B cell (primary cell): ENCODE measurements at regions not wholly inside any gene's neighbourhood (a gene's known extent, or its start where the extent isn't known, plus 50 kb on each side); places are given as distances from the start of the nearest gene placed in this dataset.

Source experiments
- ATAC-seq: fragments of 200-7000 bp; cut with Tn5 transposase; one replicate; pipeline ENCODE4 v1.10.0; 2021; ENCODE audit warnings: low read depth, mild to moderate bottlenecking, moderate number of reproducible peaks, moderate library complexity
- CTCF ChIA-PET: fragments of 350-600 bp; sonication (Branson Sonifier 250); formaldehyde crosslinking; loops from one replicate; lab custom pipeline; 2021; ENCODE audit warnings: antibody characterized with exemption, inconsistent platforms; lab: Charles Lee
- POLR2A ChIA-PET: fragments of 350-600 bp; sonication (Branson Sonifier 250); formaldehyde crosslinking; loops from one replicate; lab custom pipeline; 2021; ENCODE audit warnings: antibody characterized with exemption; lab: Charles Lee
- DNase-seq: peaks from one replicate; pipeline ENCODE4 v3.0.0; 2013
- H2AFZ ChIP-seq: 2 replicates; pipeline ENCODE4 v1.6.1; 2012; ENCODE audit warnings: mild to moderate bottlenecking, low read depth, low read length; ENCODE audit not compliant: insufficient read depth, poor library complexity, severe bottlenecking
- H3K27ac ChIP-seq, 2 donors: 1 replicate in 1 of 2; 2 replicates in 1 of 2; pipeline ENCODE4 v1.5.1; 2012 to 2013; ENCODE audit warnings: low read length in 2 of 2, mild to moderate bottlenecking in 2 of 2, moderate library complexity in 1 of 2
- H3K27me3 ChIP-seq, 4 experiments: fragments of 200-600 bp in 1 of 4; sonication (generic) in 1 of 4; replicated peaks in 1 of 4; 1 replicate in 2 of 4; 2 replicates in 2 of 4; pipeline versions ENCODE4 v1.6.1 to v1.7.0; 2013 to 2016; ENCODE audit warnings: low read length in 3 of 4, mild to moderate bottlenecking in 2 of 4, mixed read lengths in 1 of 4, moderate library complexity in 1 of 4; ENCODE audit not compliant: insufficient read depth in 4 of 4, control insufficient read depth in 3 of 4; ENCODE audit errors: control extremely low read depth in 1 of 4
- H3K36me3 ChIP-seq, 2 experiments: replicated peaks in 1 of 2; 1 replicate in 1 of 2; 2 replicates in 1 of 2; pipeline versions ENCODE4 v1.6.1 to v1.7.1; 2013; ENCODE audit warnings: low read length in 1 of 2; ENCODE audit not compliant: insufficient read depth in 2 of 2, control insufficient read depth in 1 of 2; ENCODE audit errors: control extremely low read depth in 1 of 2, extremely low read depth in 1 of 2
- H3K4me1 ChIP-seq, 2 donors: fragments of 200-600 bp in 1 of 2; sonication (generic) in 1 of 2; 1 replicate in 1 of 2; 2 replicates in 1 of 2; pipeline versions ENCODE4 v1.5.1 to v1.6.1; 2013 to 2017; ENCODE audit warnings: low read length in 2 of 2; ENCODE audit not compliant: control insufficient read depth in 2 of 2, insufficient read depth in 2 of 2
- H3K4me2 ChIP-seq: replicated peaks from 2 replicates; pipeline ENCODE3; 2012; ENCODE audit warnings: mild to moderate bottlenecking, low read depth, low read length; ENCODE audit not compliant: poor library complexity, severe bottlenecking
- H3K4me3 ChIP-seq, 5 experiments: fragments of 200-600 bp in 1 of 5; sonication (generic) in 1 of 5; 1 replicate in 3 of 5; 2 replicates in 2 of 5; pipeline versions ENCODE4 v1.5.1 to v1.7.0; 2011 to 2016; ENCODE audit warnings: low read length in 4 of 5, mild to moderate bottlenecking in 4 of 5, low read depth in 2 of 5, control low read depth in 1 of 5, moderate library complexity in 1 of 5; ENCODE audit not compliant: insufficient read depth in 1 of 5; ENCODE audit errors: control extremely low read depth in 1 of 5, extremely low read depth in 1 of 5
- H3K79me2 ChIP-seq: fragments of 200-600 bp; sonication (generic); one replicate; pipeline ENCODE4 v1.6.0; 2016; ENCODE audit warnings: low read length; ENCODE audit not compliant: control insufficient read depth, insufficient read depth
- H3K9ac ChIP-seq: fragments of 200-600 bp; sonication (generic); 2 replicates; pipeline ENCODE4 v1.6.1; 2017; ENCODE audit warnings: mild to moderate bottlenecking, low read length, moderate library complexity
- H3K9me3 ChIP-seq, 3 donors: one replicate each; pipeline versions ENCODE4 v1.6.1 to v1.7.1; 2013; ENCODE audit warnings: low read length in 2 of 3; ENCODE audit not compliant: control insufficient read depth in 2 of 3, insufficient read depth in 1 of 3; ENCODE audit errors: control extremely low read depth in 1 of 3
- H4K20me1 ChIP-seq: 2 replicates; pipeline ENCODE4 v1.6.0; 2012; ENCODE audit warnings: mild to moderate bottlenecking, low read length; ENCODE audit not compliant: insufficient read depth, control insufficient read depth, poor library complexity, severe bottlenecking
- H3K27ac Mint-ChIP-seq: one replicate; pipeline ENCODE4 v1.8.0; 2021; ENCODE audit warnings: mixed read lengths
- H3K27me3 Mint-ChIP-seq: one replicate; pipeline ENCODE4 v1.8.0; 2021; ENCODE audit warnings: mixed read lengths
- H3K4me1 Mint-ChIP-seq: one replicate; pipeline ENCODE4 v1.8.0; 2021; ENCODE audit warnings: mixed read lengths
- H3K4me3 Mint-ChIP-seq: one replicate; pipeline ENCODE4 v1.8.0; 2021; ENCODE audit warnings: mixed read lengths
- H3K9me3 Mint-ChIP-seq: one replicate; pipeline ENCODE4 v1.8.0; 2022; ENCODE audit warnings: mixed read lengths; ENCODE audit not compliant: insufficient read depth
- EZH2 ChIP-seq: IDR thresholded peaks from 2 replicates; pipeline ENCODE4 v1.6.1; 2012; ENCODE audit warnings: borderline replicate concordance, low read depth, mild to moderate bottlenecking, moderate library complexity, low read length; ENCODE audit not compliant: insufficient read depth, poor library complexity, severe bottlenecking
- WGBS: methylation state at CpG from one replicate; pipeline ENCODE4 v1.1.5; 2013; ENCODE audit warnings: missing lambda C conversion rate; ENCODE audit not compliant: insufficient coverage; 5-methylcytosine and 5-hydroxymethylcytosine counted together
- intact Hi-C: fragments of 100-400 bp; cut with micrococcal nuclease; formaldehyde crosslinking; loops from one replicate; pipeline ENCODE4 v1.10.0; 2022
- TF ChIP-seq, protein P1 (sequence below): fragments of 200-600 bp; IDR thresholded peaks from one replicate; pipeline ENCODE4 v1.8.0; 2022; ENCODE audit warnings: antibody characterized with exemption, mild to moderate bottlenecking

DNA sequence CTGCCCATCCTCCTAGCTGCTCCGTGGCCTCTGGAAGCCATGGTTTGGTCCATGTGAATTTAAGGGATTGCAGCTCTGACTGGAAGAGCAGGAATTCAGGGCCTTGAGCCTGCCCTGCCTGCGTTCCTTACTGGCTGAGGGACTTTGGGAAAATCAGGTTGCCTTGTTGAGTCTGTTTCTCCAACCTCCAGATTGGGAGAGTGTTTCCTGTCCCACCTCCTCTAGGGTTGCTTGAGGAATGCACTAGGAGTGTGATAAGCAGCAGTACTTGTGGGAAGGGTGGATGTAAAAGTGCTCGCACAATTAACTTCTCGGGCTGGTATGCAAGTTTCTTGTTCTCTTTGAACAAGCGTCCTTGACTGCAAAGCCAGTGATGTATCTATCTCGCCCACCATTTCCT is 84.4 kb upstream of the YWHAQ start:
- intact Hi-C loops: no loop called here
- POLR2A ChIA-PET: no interaction called here
- Histone ChIP-seq H3K79me2 (no peaks in the 10 kb centered on the region), H3K9me3 (no peaks in the 10 kb centered on the region), H3K27me3 (no peaks in the 10 kb centered on the region), H3K4me2 (no peak overlapping the region), H3K4me1 (no peaks in the 10 kb centered on the region), H3K4me3 (no peak overlapping the region), H3K36me3 (no peaks in the 10 kb centered on the region), H3K9ac (no peak overlapping the region), H2AFZ (no peak overlapping the region), H3K27ac (no peak overlapping the region), H4K20me1 (no peaks in the 10 kb centered on the region)
- Mint-ChIP-seq H3K27ac (no peak overlapping the region), H3K27me3 (peaks cover 5% of the 10 kb centered on the region), H3K4me1 (no peaks in the 10 kb centered on the region), H3K4me3 (no peak overlapping the region), H3K9me3 (no peaks in the 10 kb centered on the region)
- DNase-seq: no peak
- WGBS: 90% methylated on average over 5 of the region's 6 CpGs
- no peak for ATAC-seq
- TF ChIP-seq, protein P1, sequence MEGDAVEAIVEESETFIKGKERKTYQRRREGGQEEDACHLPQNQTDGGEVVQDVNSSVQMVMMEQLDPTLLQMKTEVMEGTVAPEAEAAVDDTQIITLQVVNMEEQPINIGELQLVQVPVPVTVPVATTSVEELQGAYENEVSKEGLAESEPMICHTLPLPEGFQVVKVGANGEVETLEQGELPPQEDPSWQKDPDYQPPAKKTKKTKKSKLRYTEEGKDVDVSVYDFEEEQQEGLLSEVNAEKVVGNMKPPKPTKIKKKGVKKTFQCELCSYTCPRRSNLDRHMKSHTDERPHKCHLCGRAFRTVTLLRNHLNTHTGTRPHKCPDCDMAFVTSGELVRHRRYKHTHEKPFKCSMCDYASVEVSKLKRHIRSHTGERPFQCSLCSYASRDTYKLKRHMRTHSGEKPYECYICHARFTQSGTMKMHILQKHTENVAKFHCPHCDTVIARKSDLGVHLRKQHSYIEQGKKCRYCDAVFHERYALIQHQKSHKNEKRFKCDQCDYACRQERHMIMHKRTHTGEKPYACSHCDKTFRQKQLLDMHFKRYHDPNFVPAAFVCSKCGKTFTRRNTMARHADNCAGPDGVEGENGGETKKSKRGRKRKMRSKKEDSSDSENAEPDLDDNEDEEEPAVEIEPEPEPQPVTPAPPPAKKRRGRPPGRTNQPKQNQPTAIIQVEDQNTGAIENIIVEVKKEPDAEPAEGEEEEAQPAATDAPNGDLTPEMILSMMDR: no peak
- no peak for TF ChIP-seq EZH2
- CTCF ChIA-PET: no interaction called here

DNA sequence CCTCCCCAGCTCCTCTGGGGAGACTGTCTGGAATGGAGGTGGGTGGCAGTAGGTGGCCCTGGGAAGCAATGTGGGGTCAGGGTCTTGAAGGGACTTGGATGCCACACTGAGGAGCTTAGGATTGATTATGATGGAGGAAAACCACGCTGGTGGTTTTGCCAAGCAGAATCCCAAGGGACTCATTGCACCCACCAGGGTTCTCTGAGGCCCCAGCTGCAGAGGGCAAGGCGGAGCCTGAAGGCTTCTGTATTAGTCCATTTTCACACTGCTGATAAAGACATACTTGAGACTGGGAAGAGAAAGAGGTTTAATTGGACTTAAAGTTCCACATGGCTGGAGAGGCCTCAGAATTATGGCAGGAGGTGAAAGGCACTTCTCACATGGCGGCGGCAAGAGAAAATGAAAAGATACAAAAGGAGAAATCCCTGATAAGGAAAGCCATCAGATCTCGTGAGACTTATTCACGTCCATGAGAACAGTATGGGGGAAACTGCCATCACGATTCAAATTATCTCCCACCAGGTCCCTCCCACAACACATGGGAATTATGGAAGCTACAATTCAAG is 87.2 kb upstream of the YWHAQ start:
- Histone ChIP-seq H3K4me1 (peaks cover 8 to 9% of the 10 kb centered on the region in 2 donors), H3K27ac (no peak overlapping the region), H4K20me1 (no peaks in the 10 kb centered on the region), H3K27me3 (no peaks in the 10 kb centered on the region), H2AFZ (no peak overlapping the region), H3K79me2 (no peaks in the 10 kb centered on the region), H3K9ac (no peak overlapping the region), H3K4me3 (no peak overlapping the region), H3K9me3 (no peaks in the 10 kb centered on the region), H3K36me3 (no peaks in the 10 kb centered on the region), H3K4me2 (no peak overlapping the region)
- ATAC-seq (no peak), DNase-seq (no peak)
- ChIA-PET POLR2A (no interaction called here), CTCF (no interaction called here)
- H3K4me1 Mint-ChIP-seq: peaks cover 5% of the 10 kb centered on the region
- no peak for TF ChIP-seq EZH2
- TF ChIP-seq, protein P1: no peak
- H3K27ac Mint-ChIP-seq: no peak overlapping the region
- peaks cover 5% of the 10 kb centered on the region for H3K27me3 Mint-ChIP-seq
- intact Hi-C loops: no loop called here
- WGBS: 50% methylated on average over 4 of the region's 7 CpGs
- no peak overlapping the region for H3K4me3 Mint-ChIP-seq
- H3K9me3 Mint-ChIP-seq: no peaks in the 10 kb centered on the region
